ENCODE measurements at regions not wholly inside any gene's neighbourhood (a gene's known extent, or its start where the extent isn't known, plus 50 kb on each side); places are given as distances from the start of the nearest gene placed in this dataset.

- TF ChIP-seq CTCF (IDR thresholded peaks at IDR 0.05 in 8 of 11, conservative IDR thresholded peaks at IDR 0.05 in 3 of 11) (no peak), POLR2A (IDR thresholded peaks at IDR 0.05) (no peak)
These were observed 475.2 kb downstream of the CDK5RAP2 start for GRCh38 chr9:120104771-120105170.

All from spleen (tissue), 7 donors.